ENCODE measurements at regions not wholly inside any gene's neighbourhood (a gene's known extent, or its start where the extent isn't known, plus 50 kb on each side); places are given as distances from the start of the nearest gene placed in this dataset.

GRCh38 chr10:16184096-16184597 is 252.7 kb upstream of the PTER start (continued):
- TF ChIP-seq KDM4A (IDR thresholded peaks at IDR 0.05; ENCODE audit: low read depth, low read length, severe bottlenecking) (no peak), POLR2A (IDR thresholded peaks at IDR 0.05; ENCODE audit: control extremely low read depth in 1 of 2, low read depth in 2 of 2, low read length in 2 of 2) (no peak), CREB1 (IDR thresholded peaks at IDR 0.05) (no peak), SP4 (IDR thresholded peaks at IDR 0.05; ENCODE audit: low read length) (no peak), CHD2 (IDR thresholded peaks at IDR 0.05; ENCODE audit: low read length) (no peak), EZH2 (IDR thresholded peaks at IDR 0.05; ENCODE audit: low read depth, low read length, severe bottlenecking) (no peak), RBBP5 (IDR thresholded peaks at IDR 0.05; ENCODE audit: borderline replicate concordance, low read depth, low read length) (no peak)
